ENCODE measurements at regions not wholly inside any gene's neighbourhood (a gene's known extent, or its start where the extent isn't known, plus 50 kb on each side); places are given as distances from the start of the nearest gene placed in this dataset.

- no peak for TF ChIP-seq POLR2A (IDR thresholded peaks at IDR 0.05)
- TF ChIP-seq CTCF (IDR thresholded peaks at IDR 0.05) = no peak
Observed at GRCh38 chr20:12014276-12014675, 96.6 kb downstream of the BTBD3 start.
